Pancreas (tissue), 10 donors: ENCODE measurements at regions not wholly inside any gene's neighbourhood (a gene's known extent, or its start where the extent isn't known, plus 50 kb on each side); places are given as distances from the start of the nearest gene placed in this dataset.

ENCODE experiments used
- ATAC-seq, 4 donors: fragments of 200-7000 bp; cut with Tn5 transposase; one replicate each; pipeline versions ENCODE4 v1.8.0 to v1.9.1; 2020; ENCODE audit warnings: mild to moderate bottlenecking in 4 of 4, moderate library complexity in 4 of 4
- DNase-seq, 6 donors: peaks; one replicate each; pipeline ENCODE4 v3.0.0-alpha.2; 2020
- FAIRE-seq: peaks from 2 replicates; lab custom pipeline; 2012; peaks lifted over from hg19 to GRCh38; lab: Jason Lieb, UNC
- H3K27ac ChIP-seq, 4 donors: fragments of 200-600 bp; sonication (generic); 1 replicate in 3 of 4; 2 replicates in 1 of 4; pipeline versions ENCODE4 v1.5.0 to v1.8.0; 2020
- H3K27me3 ChIP-seq, 4 donors: fragments of 200-600 bp; one replicate each; pipeline ENCODE4 v1.8.0; 2021
- H3K36me3 ChIP-seq, 3 donors: fragments of 200-600 bp; sonication (generic) in 1 of 3; one replicate each; pipeline versions ENCODE4 v1.5.0 to v1.8.0; 2020 to 2021
- H3K4me1 ChIP-seq, 3 donors: fragments of 200-600 bp; one replicate each; pipeline ENCODE4 v1.8.0; 2021
- H3K4me3 ChIP-seq, 4 donors: fragments of 200-600 bp; sonication (generic) in 2 of 4; one replicate each; pipeline versions ENCODE4 v1.5.0 to v1.8.0; 2020 to 2021
- H3K9me3 ChIP-seq, 4 donors: fragments of 200-600 bp; one replicate each; pipeline ENCODE4 v1.8.0; 2021
- CTCF ChIP-seq, 4 donors: fragments of 200-600 bp; sonication (generic) in 3 of 4; IDR thresholded peaks; one replicate each; pipeline versions ENCODE4 v1.5.0 to v1.8.0; 2021; ENCODE audit warnings: antibody characterized with exemption in 4 of 4
- WGBS, 2 donors: extraction: QIAGEN DNeasy Blood & Tissue Kit; methylation state at CpG; one replicate each; pipeline ENCODE4 v1.1.7; 2013; 5-methylcytosine and 5-hydroxymethylcytosine counted together
- intact Hi-C, 3 donors: fragments of 100-400 bp; cut with DNase I; formaldehyde crosslinking; loops; one replicate each; pipeline versions ENCODE4 v1.11.1 to v1.14.2; 2022
- donor health status: healthy with polysubstance abuse.
- donor health status: DM: no; HTN: no; CAD: no; lungs with moderate emphysema.
- donor health status: DM: no; HTN: no; CAD: no.
- donor health status: control.
- donor health status: control.
- donor health status: Bipolar disorder and iron deficiency.
- donor health status: DM: yes; HTN: yes; CAD: no.
- donor health status: DM: no; HTN: no; CAD: no.
- donor health status: DM: no; HTN: no; CAD: no.
- donor health status: DM: yes; HTN: yes; CAD: no.

GRCh38 chr2:217011576-217011975 lies 151.7 kb upstream of the TNP1 start:
- intact Hi-C loops: no loop called here
- Histone ChIP-seq H3K27ac (no peak overlapping the region), H3K4me1 (no peaks in the 10 kb centered on the region), H3K27me3 (no peaks in the 10 kb centered on the region), H3K36me3 (no peaks in the 10 kb centered on the region), H3K9me3 (no peaks in the 10 kb centered on the region), H3K4me3 (no peak overlapping the region)
- FAIRE-seq (no peak), DNase-seq (no peak), ATAC-seq (no peak)
- 91 to 94% methylated on average over 4 of the region's 4 CpGs for WGBS, 2 donors
- no peak for TF ChIP-seq CTCF (IDR thresholded peaks at IDR 0.05)

- Histone ChIP-seq H3K9me3 (no peaks in the 10 kb centered on the region), H3K4me3 (no peak overlapping the region), H3K36me3 (no peaks in the 10 kb centered on the region), H3K27me3 (no peaks in the 10 kb centered on the region), H3K4me1 (no peaks in the 10 kb centered on the region), H3K27ac (no peak overlapping the region)
- ATAC-seq (no peak), FAIRE-seq (no peak), DNase-seq (no peak)
- TF ChIP-seq CTCF (IDR thresholded peaks at IDR 0.05): no peak
- WGBS, 2 donors: 68 to 70% methylated on average over 3 of the region's 3 CpGs
- intact Hi-C loops: no loop called here
Measured at GRCh38 chr2:217010173-217010572, 150.3 kb upstream of the TNP1 start.

- no peak for DNase-seq
- 46 to 79% methylated on average over 2 of the region's 2 CpGs for WGBS, 2 donors
- intact Hi-C loops: no loop called here
- Histone ChIP-seq H3K4me1 (no peaks in the 10 kb centered on the region), H3K27me3 (no peaks in the 10 kb centered on the region), H3K36me3 (no peaks in the 10 kb centered on the region), H3K4me3 (no peak overlapping the region), H3K27ac (no peak overlapping the region), H3K9me3 (no peaks in the 10 kb centered on the region)
- FAIRE-seq: no peak
- ATAC-seq: no peak
- TF ChIP-seq CTCF (IDR thresholded peaks at IDR 0.05): no peak
Measured at GRCh38 chr2:217008794-217009193, 148.9 kb upstream of the TNP1 start.

- DNase-seq (no peak), FAIRE-seq (no peak), ATAC-seq (no peak)
- no peak for TF ChIP-seq CTCF (IDR thresholded peaks at IDR 0.05)
- no peak overlapping the region for H3K27ac ChIP-seq
- no peaks in the 10 kb centered on the region for H3K9me3 ChIP-seq
- intact Hi-C loops: no loop called here
- 68 to 78% methylated on average over 3 of the region's 3 CpGs for WGBS, 2 donors
- no peaks in the 10 kb centered on the region for H3K36me3 ChIP-seq
- no peaks in the 10 kb centered on the region for H3K27me3 ChIP-seq
- no peaks in the 10 kb centered on the region for H3K4me1 ChIP-seq
- H3K4me3 ChIP-seq: no peak overlapping the region
Measured at GRCh38 chr2:217006217-217006616, 146.4 kb upstream of the TNP1 start.

- WGBS, 2 donors: 52 to 56% methylated on average over 3 of the region's 3 CpGs
- DNase-seq (no peak), ATAC-seq (no peak), FAIRE-seq (no peak)
- no peak overlapping the region for H3K4me3 ChIP-seq
- TF ChIP-seq CTCF (IDR thresholded peaks at IDR 0.05): no peak
- no peaks in the 10 kb centered on the region for H3K36me3 ChIP-seq
- H3K9me3 ChIP-seq: no peaks in the 10 kb centered on the region
- peaks cover 0 to 2% (median 0%) of the 10 kb centered on the region in 3 donors for H3K4me1 ChIP-seq
- intact Hi-C loops: no loop called here
- no peak overlapping the region for H3K27ac ChIP-seq
- H3K27me3 ChIP-seq: no peaks in the 10 kb centered on the region
Measured at GRCh38 chr2:217004656-217005055, 144.8 kb upstream of the TNP1 start.
